ENCODE measurements at regions not wholly inside any gene's neighbourhood (a gene's known extent, or its start where the extent isn't known, plus 50 kb on each side); places are given as distances from the start of the nearest gene placed in this dataset.

- TF ChIP-seq CTCF (IDR thresholded peaks at IDR 0.05) (no peak), POLR2A (IDR thresholded peaks at IDR 0.05) (no peak)
Observed at GRCh38 chr10:70974351-70974901, 86.1 kb upstream of the PCBD1 start.

Measured in right lobe of liver (tissue), 4 donors.